OCI-LY7 (cell line): ENCODE measurements at regions not wholly inside any gene's neighbourhood (a gene's known extent, or its start where the extent isn't known, plus 50 kb on each side); places are given as distances from the start of the nearest gene placed in this dataset.

Experiments used
- BruUV-seq: library from RNA; stranded (reverse); fragments of 400-500 nt; replicated peaks from 2 replicates; lab custom pipeline; 2021; lab: Mats Ljungman, UMichigan
- CTCF ChIA-PET: fragments of 300-600 bp; sonication (Branson Sonifier 250); formaldehyde crosslinking; loops from one replicate; lab custom pipeline; 2022; ENCODE audit warnings: antibody characterized with exemption; ENCODE audit not compliant: unreplicated experiment; lab: Charles Lee
- POLR2A ChIA-PET: fragments of 300-600 bp; sonication (Branson Sonifier 250); formaldehyde crosslinking; loops from one replicate; lab custom pipeline; 2022; ENCODE audit warnings: antibody characterized with exemption; lab: Charles Lee
- DNase-seq: peaks from one replicate; pipeline ENCODE4 v3.0.0-alpha.2; 2015; ENCODE audit warnings: low spot score
- H2AFZ ChIP-seq: fragments of 200-600 bp; sonication (generic), shearing (Covaris generic); 2 replicates; pipeline ENCODE4 v1.6.1; 2014; ENCODE audit warnings: mild to moderate bottlenecking, antibody characterized with exemption, low read length, moderate library complexity
- H3K27ac ChIP-seq: fragments of 200-600 bp; sonication (generic); 2 replicates; pipeline ENCODE4 v1.5.1; 2014; ENCODE audit warnings: mixed run types, low read depth, mild to moderate bottlenecking, moderate library complexity, low read length, inconsistent platforms; ENCODE audit not compliant: poor library complexity, severe bottlenecking
- H3K36me3 ChIP-seq: fragments of 200-600 bp; sonication (generic); 2 replicates; pipeline ENCODE4 v1.6.1; 2014; ENCODE audit warnings: mild to moderate bottlenecking, antibody characterized with exemption, low read length, moderate library complexity, mixed read lengths; ENCODE audit not compliant: insufficient read depth
- H3K4me1 ChIP-seq: fragments of 200-600 bp; sonication (generic); 2 replicates; pipeline ENCODE4 v1.5.1; 2014; ENCODE audit warnings: mild to moderate bottlenecking, low read length; ENCODE audit not compliant: insufficient read depth, poor library complexity, severe bottlenecking
- H3K4me2 ChIP-seq: fragments of 200-600 bp; sonication (generic); 2 replicates; pipeline ENCODE4 v1.6.1; 2014; ENCODE audit warnings: mild to moderate bottlenecking, low read length
- H3K4me3 ChIP-seq: fragments of 200-600 bp; sonication (generic); 2 replicates; pipeline ENCODE4 v1.5.1; 2014; ENCODE audit warnings: mild to moderate bottlenecking, low read depth, low read length; ENCODE audit not compliant: poor library complexity, severe bottlenecking
- H3K79me2 ChIP-seq: fragments of 200-600 bp; sonication (generic); 2 replicates; pipeline ENCODE4 v1.6.1; 2016; ENCODE audit warnings: low read depth, mild to moderate bottlenecking, low read length, moderate library complexity, mixed read lengths; ENCODE audit not compliant: insufficient read depth
- H3K9me2 ChIP-seq: fragments of 200-600 bp; sonication (generic); 2 replicates; pipeline ENCODE4 v1.6.1; 2016; ENCODE audit warnings: mild to moderate bottlenecking, low read length, mixed read lengths; ENCODE audit not compliant: insufficient read depth
- H3K9me3 ChIP-seq: fragments of 200-600 bp; sonication (generic); 2 replicates; pipeline ENCODE4 v1.6.1; 2014; ENCODE audit warnings: mild to moderate bottlenecking, mixed run types, low read length, mixed read lengths
- H4K20me1 ChIP-seq: fragments of 200-600 bp; sonication (generic); 2 replicates; pipeline ENCODE4 v1.6.1; 2014; ENCODE audit warnings: mild to moderate bottlenecking, antibody characterized with exemption, low read length, moderate library complexity, mixed read lengths; ENCODE audit not compliant: insufficient read depth
- CTCF ChIP-seq: fragments of 200-600 bp; sonication (generic); conservative IDR thresholded peaks from 2 replicates; pipeline ENCODE4 v1.5.1; 2014; ENCODE audit warnings: mild to moderate bottlenecking, antibody characterized with exemption, low read length, moderate library complexity, mixed read lengths
- EZH2phosphoT487 ChIP-seq: fragments of 200-600 bp; sonication (generic); IDR thresholded peaks from 2 replicates; pipeline ENCODE4 v1.6.1; 2018; ENCODE audit warnings: low read depth, borderline replicate concordance, mild to moderate bottlenecking, mixed run types, antibody characterized with exemption, low read length, moderate library complexity, mixed read lengths
- intact Hi-C: fragments of 100-400 bp; cut with micrococcal nuclease; formaldehyde crosslinking; loops from one replicate; pipeline ENCODE4 v1.10.0; 2022; ENCODE audit not compliant: unreplicated experiment

GRCh38 chr9:86829496-86830046 lies 117.7 kb downstream of the GAS1 start:
- Histone ChIP-seq H3K9me2 (no peaks in the 10 kb centered on the region), H3K4me1 (no peaks in the 10 kb centered on the region), H3K36me3 (no peaks in the 10 kb centered on the region), H3K27ac (no peak overlapping the region), H3K79me2 (no peaks in the 10 kb centered on the region), H3K4me3 (no peak overlapping the region), H3K9me3 (no peaks in the 10 kb centered on the region), H2AFZ (no peak overlapping the region), H3K4me2 (no peak overlapping the region), H4K20me1 (no peaks in the 10 kb centered on the region)
- intact Hi-C loops = no loop called here
- BruUV-seq = no TSS peak
- no peak for DNase-seq
- CTCF ChIA-PET = interaction anchor here (0.9 kb wide), 1 partner anchor 13 kb away, joined by 3 read pairs; no protein-coding TSS in a partner anchor
- TF ChIP-seq EZH2phosphoT487 (no peak), CTCF (no peak)
- POLR2A ChIA-PET = interaction anchor here (1.7 kb wide), 1 partner anchor 14 kb away, joined by 4 read pairs; no protein-coding TSS in a partner anchor

- H4K20me1 ChIP-seq = no peaks in the 10 kb centered on the region
- no peaks in the 10 kb centered on the region for H3K79me2 ChIP-seq
- H3K27ac ChIP-seq = no peak overlapping the region
- no peak for DNase-seq
- no peaks in the 10 kb centered on the region for H3K4me1 ChIP-seq
- H3K9me2 ChIP-seq = no peaks in the 10 kb centered on the region
- H2AFZ ChIP-seq = no peak overlapping the region
- H3K4me3 ChIP-seq = no peak overlapping the region
- no peaks in the 10 kb centered on the region for H3K9me3 ChIP-seq
- intact Hi-C loops = no loop called here
- TF ChIP-seq CTCF (no peak), EZH2phosphoT487 (no peak)
- POLR2A ChIA-PET = interaction anchor here (1.7 kb wide), 1 partner anchor 15 kb away, joined by 4 read pairs; no protein-coding TSS in a partner anchor
- H3K36me3 ChIP-seq = no peaks in the 10 kb centered on the region
- CTCF ChIA-PET = interaction anchor here (0.9 kb wide), 1 partner anchor 14 kb away, joined by 3 read pairs; no protein-coding TSS in a partner anchor
- no TSS peak for BruUV-seq
- no peak overlapping the region for H3K4me2 ChIP-seq
Measured at GRCh38 chr9:86828631-86829030, 118.7 kb downstream of the GAS1 start.

- POLR2A ChIA-PET = no interaction called here
- no peak overlapping the region for H3K27ac ChIP-seq
- H3K9me2 ChIP-seq = no peaks in the 10 kb centered on the region
- CTCF ChIA-PET = no interaction called here
- no peaks in the 10 kb centered on the region for H3K36me3 ChIP-seq
- BruUV-seq = no TSS peak
- H3K9me3 ChIP-seq = no peaks in the 10 kb centered on the region
- H2AFZ ChIP-seq = no peak overlapping the region
- H3K79me2 ChIP-seq = no peaks in the 10 kb centered on the region
- TF ChIP-seq EZH2phosphoT487 (no peak), CTCF (no peak)
- no peaks in the 10 kb centered on the region for H4K20me1 ChIP-seq
- no peaks in the 10 kb centered on the region for H3K4me1 ChIP-seq
- DNase-seq = no peak
- no peak overlapping the region for H3K4me2 ChIP-seq
- no peak overlapping the region for H3K4me3 ChIP-seq
- intact Hi-C loops = no loop called here
Measured at GRCh38 chr9:86827893-86828292, 119.4 kb downstream of the GAS1 start.
